GM19463 (cell line): ENCODE measurements at regions not wholly inside any gene's neighbourhood (a gene's known extent, or its start where the extent isn't known, plus 50 kb on each side); places are given as distances from the start of the nearest gene placed in this dataset.

Experiments
- ATAC-seq: cut with Tn5 transposase; IDR thresholded peaks from one replicate; pipeline ENCODE4 v1.9.1; 2021; ENCODE audit warnings: mild to moderate bottlenecking, moderate library complexity; ENCODE audit not compliant: unreplicated experiment

GRCh38 chr2:146238254-146238966, 1606.4 kb upstream of the ACVR2A start:
- ATAC-seq: no peak

GRCh38 chr2:146235158-146235557, 1609.7 kb upstream of the ACVR2A start:
- no peak for ATAC-seq

GRCh38 chr2:146229508-146230155, 1615.2 kb upstream of the ACVR2A start:
- no peak for ATAC-seq

GRCh38 chr2:146228466-146229058, 1616.3 kb upstream of the ACVR2A start:
- peak; percentile 72 for ATAC-seq

GRCh38 chr2:146228020-146228393, 1616.8 kb upstream of the ACVR2A start:
- ATAC-seq: no peak

- ATAC-seq: peak; percentile 31
These were observed 1617.4 kb upstream of the ACVR2A start for GRCh38 chr2:146227152-146228019.

- no peak for ATAC-seq
These were observed 1618.8 kb upstream of the ACVR2A start for GRCh38 chr2:146226077-146226476.

GRCh38 chr2:146221826-146222225, 1623.0 kb upstream of the ACVR2A start:
- no peak for ATAC-seq

- ATAC-seq: no peak
These were observed 1623.9 kb upstream of the ACVR2A start for GRCh38 chr2:146220957-146221356.

- no peak for ATAC-seq
These were observed 1630.4 kb upstream of the ACVR2A start for GRCh38 chr2:146214394-146214929.

GRCh38 chr2:146213674-146214073, 1631.2 kb upstream of the ACVR2A start:
- no peak for ATAC-seq

GRCh38 chr2:146212602-146213001, 1632.2 kb upstream of the ACVR2A start:
- ATAC-seq: no peak

- peak; percentile 82 for ATAC-seq
These were observed 1635.0 kb upstream of the ACVR2A start for GRCh38 chr2:146209842-146210275.

GRCh38 chr2:146207901-146208300, 1636.9 kb upstream of the ACVR2A start:
- no peak for ATAC-seq

- no peak for ATAC-seq
These were observed 1637.4 kb upstream of the ACVR2A start for GRCh38 chr2:146207417-146207816.

- no peak for ATAC-seq
These were observed 1641.7 kb upstream of the ACVR2A start for GRCh38 chr2:146203064-146203624.

GRCh38 chr2:146193619-146194018, 1651.2 kb upstream of the ACVR2A start:
- ATAC-seq: no peak

GRCh38 chr2:146189541-146189940, 1655.3 kb upstream of the ACVR2A start:
- no peak for ATAC-seq

GRCh38 chr2:146173934-146174333, 1654.0 kb upstream of the ZEB2 start:
- ATAC-seq: no peak

GRCh38 chr2:146161256-146161882, 1641.5 kb upstream of the ZEB2 start:
- ATAC-seq: no peak
